ENCODE measurements at regions not wholly inside any gene's neighbourhood (a gene's known extent, or its start where the extent isn't known, plus 50 kb on each side); places are given as distances from the start of the nearest gene placed in this dataset.

DNA sequence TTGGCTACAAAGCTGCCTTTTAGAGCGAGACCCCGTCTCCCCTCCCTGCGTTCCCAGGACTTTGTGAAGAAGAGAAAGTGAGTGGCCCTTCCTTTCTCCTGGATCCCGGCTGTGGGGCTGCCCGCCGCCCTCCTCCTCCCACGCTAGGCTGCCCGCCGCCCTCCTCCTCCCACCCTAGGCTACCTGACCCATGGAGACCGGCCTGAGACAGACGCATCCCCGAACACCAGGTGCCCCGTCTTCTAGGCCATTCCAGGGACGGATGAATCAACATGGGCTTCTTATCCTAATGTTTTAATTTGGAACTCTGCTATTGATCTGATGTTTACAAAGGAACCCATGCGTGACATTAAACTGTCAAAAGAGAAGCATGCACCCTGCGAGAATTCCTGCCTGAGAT lies 117.3 kb upstream of the LPCAT1 start (continued):
- TF ChIP-seq, protein P1, sequence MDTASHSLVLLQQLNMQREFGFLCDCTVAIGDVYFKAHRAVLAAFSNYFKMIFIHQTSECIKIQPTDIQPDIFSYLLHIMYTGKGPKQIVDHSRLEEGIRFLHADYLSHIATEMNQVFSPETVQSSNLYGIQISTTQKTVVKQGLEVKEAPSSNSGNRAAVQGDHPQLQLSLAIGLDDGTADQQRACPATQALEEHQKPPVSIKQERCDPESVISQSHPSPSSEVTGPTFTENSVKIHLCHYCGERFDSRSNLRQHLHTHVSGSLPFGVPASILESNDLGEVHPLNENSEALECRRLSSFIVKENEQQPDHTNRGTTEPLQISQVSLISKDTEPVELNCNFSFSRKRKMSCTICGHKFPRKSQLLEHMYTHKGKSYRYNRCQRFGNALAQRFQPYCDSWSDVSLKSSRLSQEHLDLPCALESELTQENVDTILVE (CRISPR knock-in tag; IDR thresholded peaks at IDR 0.05), result no peak
- TF ChIP-seq ZIK1 (CRISPR knock-in tag; IDR thresholded peaks at IDR 0.05; ENCODE audit: borderline replicate concordance, low read depth) (no peak), FIP1L1 (IDR thresholded peaks at IDR 0.05; ENCODE audit: borderline replicate concordance, insufficient read depth, low read depth, low read length) (no peak), EEA1 (CRISPR knock-in tag; IDR thresholded peaks at IDR 0.05; ENCODE audit: borderline replicate concordance) (no peak)
- TF ChIP-seq, protein P2, sequence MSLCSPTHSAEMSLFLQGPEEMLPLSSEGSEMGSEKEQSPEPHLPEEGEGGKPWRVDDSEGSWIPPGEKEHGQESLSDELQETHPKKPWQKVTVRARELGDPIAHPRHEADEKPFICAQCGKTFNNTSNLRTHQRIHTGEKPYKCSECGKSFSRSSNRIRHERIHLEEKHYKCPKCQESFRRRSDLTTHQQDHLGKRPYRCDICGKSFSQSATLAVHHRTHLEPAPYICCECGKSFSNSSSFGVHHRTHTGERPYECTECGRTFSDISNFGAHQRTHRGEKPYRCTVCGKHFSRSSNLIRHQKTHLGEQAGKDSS (CRISPR knock-in tag; IDR thresholded peaks at IDR 0.05; ENCODE audit: borderline replicate concordance, low read depth), result no peak

DNA sequence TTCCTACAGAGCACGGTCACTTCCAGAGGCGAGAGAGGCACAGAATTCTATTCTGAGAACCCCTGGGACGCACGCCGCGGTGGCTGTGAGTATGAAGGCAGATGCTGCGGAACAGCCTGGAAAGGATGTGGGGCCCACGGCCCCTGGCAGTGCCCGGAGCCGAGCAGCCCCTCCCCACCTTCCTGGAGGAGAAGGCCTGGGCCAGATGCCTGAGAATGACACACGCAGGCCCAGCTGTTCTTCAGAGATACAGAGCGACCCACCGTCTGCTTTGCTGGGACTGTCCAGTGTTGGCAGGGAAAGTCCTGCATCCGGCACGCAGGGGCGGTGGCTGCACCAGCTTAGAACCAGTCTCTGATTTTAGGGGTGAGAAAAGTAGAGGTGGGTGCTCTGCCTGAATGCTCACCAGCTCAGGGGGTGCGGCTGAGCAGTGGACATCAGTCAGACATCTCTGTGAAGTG lies 116.7 kb upstream of the LPCAT1 start:
- no peaks in the 10 kb centered on the region for H4K20me1 ChIP-seq (ENCODE audit: insufficient read depth, low read length)
- no peak overlapping the region for H3K9ac ChIP-seq (ENCODE audit: insufficient read depth, low read depth, low read length)
- no peak overlapping the region for H2AFZ ChIP-seq (ENCODE audit: low read length)
- in situ Hi-C loops (cut with HindIII; ENCODE audit: extremely low pct_ligation_motif_present, low pct_unique_long_range_greater_than_20kb), result loop anchor here (10.0 to 25.0 kb wide), 3 partner anchors 128 to 466 kb away; partner anchors contain the start of gene LPCAT1
- intact Hi-C loops (cut with micrococcal nuclease; ENCODE audit: unreplicated experiment), result loop anchor here (2.0 to 10.0 kb wide), 3 partner anchors 163 to 436 kb away; partner anchors contain the start of gene SLC6A19
- POLR2A ChIA-PET, result no interaction called here
- H3K9me3 ChIP-seq (ENCODE audit: low read length), result no peaks in the 10 kb centered on the region
- H3K4me3 ChIP-seq (replicated peaks in 1 of 3; ENCODE audit: insufficient read depth in 1 of 3, low read depth in 2 of 3, low read length in 3 of 3), result no peak overlapping the region
- no peaks in the 10 kb centered on the region for H3K36me3 ChIP-seq (replicated peaks in 1 of 2; ENCODE audit: control insufficient read depth in 1 of 2, insufficient read depth in 2 of 2, low read length in 2 of 2)
- H3K4me1 ChIP-seq (ENCODE audit: insufficient read depth, low read length), result peaks cover 21% of the 10 kb centered on the region; the same call in 1 of the 2 replicates
- FAIRE-seq (no peak), DNase-seq (ENCODE audit: low spot score) (no peak), ATAC-seq (no peak)
- 73% methylated on average over 17 of the region's 17 CpGs for WGBS (ENCODE audit: low lambda C conversion rate)
- no TSS peak for BruUV-seq (replicated peaks)
- peaks cover 15 to 56% of the 10 kb centered on the region in 2 experiments for H3K27me3 ChIP-seq (ENCODE audit: control insufficient read depth in 1 of 2, insufficient read depth in 2 of 2, low read length in 2 of 2)
- H3K79me2 ChIP-seq (ENCODE audit: insufficient read depth, low read length), result no peaks in the 10 kb centered on the region
- H3K4me2 ChIP-seq (ENCODE audit: low read depth, low read length), result no peak overlapping the region
- H3K27ac ChIP-seq (ENCODE audit: extremely low read length, insufficient read depth, low read length), result no peak overlapping the region
- CTCF ChIA-PET (ENCODE audit: low intra/inter-chr PET ratio, low total read pairs), result interaction anchor here (1.7 kb wide), 1 partner anchor 161 kb away, joined by 8 read pairs; no protein-coding TSS in a partner anchor
- TF ChIP-seq ZBTB7A (CRISPR knock-in tag; IDR thresholded peaks at IDR 0.05) (no peak), SOX6 (IDR thresholded peaks at IDR 0.05) (no peak), SOX6 (CRISPR knock-in tag; IDR thresholded peaks at IDR 0.05) (no peak), ZNF720 (CRISPR knock-in tag; IDR thresholded peaks at IDR 0.05) (no peak), ZNF549 (CRISPR knock-in tag; IDR thresholded peaks at IDR 0.05) (no peak), ZNF674 (CRISPR knock-in tag; IDR thresholded peaks at IDR 0.05; ENCODE audit: low read depth) (no peak), JUN (CRISPR knock-in tag; IDR thresholded peaks at IDR 0.05) (no peak), ISX (CRISPR knock-in tag; conservative IDR thresholded peaks at IDR 0.05) (no peak), TAF1 (CRISPR knock-in tag; IDR thresholded peaks at IDR 0.05) (no peak), FOXC1 (CRISPR knock-in tag; IDR thresholded peaks at IDR 0.05; ENCODE audit: borderline replicate concordance) (no peak), ZNF788 (CRISPR knock-in tag; IDR thresholded peaks at IDR 0.05; ENCODE audit: borderline replicate concordance) (no peak), ZNF292 (CRISPR knock-in tag; IDR thresholded peaks at IDR 0.05; ENCODE audit: borderline replicate concordance, low read depth) (no peak)
- TF ChIP-seq, protein P3, sequence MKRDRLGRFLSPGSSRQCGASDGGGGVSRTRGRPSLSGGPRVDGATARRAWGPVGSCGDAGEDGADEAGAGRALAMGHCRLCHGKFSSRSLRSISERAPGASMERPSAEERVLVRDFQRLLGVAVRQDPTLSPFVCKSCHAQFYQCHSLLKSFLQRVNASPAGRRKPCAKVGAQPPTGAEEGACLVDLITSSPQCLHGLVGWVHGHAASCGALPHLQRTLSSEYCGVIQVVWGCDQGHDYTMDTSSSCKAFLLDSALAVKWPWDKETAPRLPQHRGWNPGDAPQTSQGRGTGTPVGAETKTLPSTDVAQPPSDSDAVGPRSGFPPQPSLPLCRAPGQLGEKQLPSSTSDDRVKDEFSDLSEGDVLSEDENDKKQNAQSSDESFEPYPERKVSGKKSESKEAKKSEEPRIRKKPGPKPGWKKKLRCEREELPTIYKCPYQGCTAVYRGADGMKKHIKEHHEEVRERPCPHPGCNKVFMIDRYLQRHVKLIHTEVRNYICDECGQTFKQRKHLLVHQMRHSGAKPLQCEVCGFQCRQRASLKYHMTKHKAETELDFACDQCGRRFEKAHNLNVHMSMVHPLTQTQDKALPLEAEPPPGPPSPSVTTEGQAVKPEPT (CRISPR knock-in tag; IDR thresholded peaks at IDR 0.05; ENCODE audit: low read depth), result no peak
- TF ChIP-seq, protein P4, sequence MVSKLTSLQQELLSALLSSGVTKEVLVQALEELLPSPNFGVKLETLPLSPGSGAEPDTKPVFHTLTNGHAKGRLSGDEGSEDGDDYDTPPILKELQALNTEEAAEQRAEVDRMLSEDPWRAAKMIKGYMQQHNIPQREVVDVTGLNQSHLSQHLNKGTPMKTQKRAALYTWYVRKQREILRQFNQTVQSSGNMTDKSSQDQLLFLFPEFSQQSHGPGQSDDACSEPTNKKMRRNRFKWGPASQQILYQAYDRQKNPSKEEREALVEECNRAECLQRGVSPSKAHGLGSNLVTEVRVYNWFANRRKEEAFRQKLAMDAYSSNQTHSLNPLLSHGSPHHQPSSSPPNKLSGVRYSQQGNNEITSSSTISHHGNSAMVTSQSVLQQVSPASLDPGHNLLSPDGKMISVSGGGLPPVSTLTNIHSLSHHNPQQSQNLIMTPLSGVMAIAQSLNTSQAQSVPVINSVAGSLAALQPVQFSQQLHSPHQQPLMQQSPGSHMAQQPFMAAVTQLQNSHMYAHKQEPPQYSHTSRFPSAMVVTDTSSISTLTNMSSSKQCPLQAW (CRISPR knock-in tag; IDR thresholded peaks at IDR 0.05), result no peak

All from HepG2 (cell line).